ENCODE measurements at regions not wholly inside any gene's neighbourhood (a gene's known extent, or its start where the extent isn't known, plus 50 kb on each side); places are given as distances from the start of the nearest gene placed in this dataset.

- H4K20me1 ChIP-seq (ENCODE audit: control insufficient read depth, extremely low read depth, insufficient read depth, low read length), result no peaks in the 10 kb centered on the region
- FAIRE-seq, result no peak
- DNase-seq (ENCODE audit: low read depth, low spot score), result no peak
- H3K9me1 ChIP-seq (ENCODE audit: control insufficient read depth, extremely low read depth, insufficient read depth, low read length), result no peaks in the 10 kb centered on the region
- H3K27ac ChIP-seq (ENCODE audit: control insufficient read depth, insufficient read depth, low read length), result no peak overlapping the region
- H3K27me3 ChIP-seq (ENCODE audit: control insufficient read depth, extremely low read depth, insufficient read depth, low read length), result no peaks in the 10 kb centered on the region
- H3K9me3 ChIP-seq (ENCODE audit: control insufficient read depth, low read depth, low read length), result no peaks in the 10 kb centered on the region
- H3K36me3 ChIP-seq (ENCODE audit: control insufficient read depth in 2 of 2, extremely low read depth in 1 of 2, insufficient read depth in 2 of 2, low read length in 2 of 2), result no peaks in the 10 kb centered on the region
- no peak overlapping the region for H2AFZ ChIP-seq (ENCODE audit: control insufficient read depth, low read length)
- no peaks in the 10 kb centered on the region for H3K4me1 ChIP-seq (ENCODE audit: control insufficient read depth, extremely low read depth, insufficient read depth, low read length)
- H3K9ac ChIP-seq (ENCODE audit: control insufficient read depth, extremely low read depth, insufficient read depth, low read length), result no peak overlapping the region
- dilution Hi-C loops (cut with MboI; ENCODE audit: extremely low pct_ligation_motif_present, low sequenced_read_pairs), result no loop called here
- no peak overlapping the region for H3K4me2 ChIP-seq (ENCODE audit: control insufficient read depth, extremely low read depth, insufficient read depth, low read depth, low read length)
- no peaks in the 10 kb centered on the region for H3K79me2 ChIP-seq (ENCODE audit: control insufficient read depth, insufficient read depth, low read length)
- H3K4me3 ChIP-seq (ENCODE audit: control insufficient read depth in 2 of 3, extremely low read depth in 1 of 3, insufficient read depth in 2 of 3, low read depth in 1 of 3, low read length in 3 of 3), result no peak overlapping the region
- TF ChIP-seq CTCF (optimal IDR thresholded peaks at IDR 0.05 in 1 of 3, IDR thresholded peaks at IDR 0.05 in 1 of 3, conservative IDR thresholded peaks at IDR 0.05 in 1 of 3; ENCODE audit: extremely low read depth in 1 of 3, insufficient read depth in 2 of 3, low read length in 3 of 3) (no peak), EZH2 (IDR thresholded peaks at IDR 0.05; ENCODE audit: low read length) (no peak)
Measured at GRCh38 chr12:116474331-116474730, 84.8 kb upstream of the MAP1LC3B2 start.

DNA sequence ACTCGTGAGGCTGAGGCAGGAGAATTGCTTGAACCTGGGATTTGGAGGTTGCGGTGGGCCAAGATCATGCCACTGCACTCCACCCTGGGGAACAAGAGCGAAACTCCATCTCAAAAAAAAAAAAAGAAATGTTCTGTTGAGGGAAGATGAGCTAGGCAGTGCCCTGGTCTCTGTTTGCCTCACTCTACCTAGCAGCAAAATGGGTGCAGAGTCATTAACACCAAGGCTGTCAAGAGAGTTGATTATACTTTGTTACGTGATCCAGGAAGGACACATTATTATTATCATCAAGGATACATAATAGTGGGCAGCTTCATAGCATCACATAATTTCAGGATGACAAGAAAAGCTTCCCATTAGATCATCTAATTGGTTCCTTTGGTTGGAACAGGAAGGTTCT, 84.3 kb upstream of the MAP1LC3B2 start:
- Histone ChIP-seq H3K9me3 (ENCODE audit: control insufficient read depth, low read depth, low read length) (no peaks in the 10 kb centered on the region), H3K4me3 (ENCODE audit: control insufficient read depth in 2 of 3, extremely low read depth in 1 of 3, insufficient read depth in 2 of 3, low read depth in 1 of 3, low read length in 3 of 3) (no peak overlapping the region), H3K9me1 (ENCODE audit: control insufficient read depth, extremely low read depth, insufficient read depth, low read length) (no peaks in the 10 kb centered on the region), H4K20me1 (ENCODE audit: control insufficient read depth, extremely low read depth, insufficient read depth, low read length) (no peaks in the 10 kb centered on the region), H3K27ac (ENCODE audit: control insufficient read depth, insufficient read depth, low read length) (no peak overlapping the region), H3K27me3 (ENCODE audit: control insufficient read depth, extremely low read depth, insufficient read depth, low read length) (no peaks in the 10 kb centered on the region), H3K4me1 (ENCODE audit: control insufficient read depth, extremely low read depth, insufficient read depth, low read length) (no peaks in the 10 kb centered on the region), H3K79me2 (ENCODE audit: control insufficient read depth, insufficient read depth, low read length) (no peaks in the 10 kb centered on the region), H3K4me2 (ENCODE audit: control insufficient read depth, extremely low read depth, insufficient read depth, low read depth, low read length) (no peak overlapping the region), H3K9ac (ENCODE audit: control insufficient read depth, extremely low read depth, insufficient read depth, low read length) (no peak overlapping the region), H3K36me3 (ENCODE audit: control insufficient read depth in 2 of 2, extremely low read depth in 1 of 2, insufficient read depth in 2 of 2, low read length in 2 of 2) (no peaks in the 10 kb centered on the region), H2AFZ (ENCODE audit: control insufficient read depth, low read length) (no peak overlapping the region)
- dilution Hi-C loops (cut with MboI; ENCODE audit: extremely low pct_ligation_motif_present, low sequenced_read_pairs), result no loop called here
- no peak for DNase-seq (ENCODE audit: low read depth, low spot score)
- TF ChIP-seq CTCF (optimal IDR thresholded peaks at IDR 0.05 in 1 of 3, IDR thresholded peaks at IDR 0.05 in 1 of 3, conservative IDR thresholded peaks at IDR 0.05 in 1 of 3; ENCODE audit: extremely low read depth in 1 of 3, insufficient read depth in 2 of 3, low read length in 3 of 3) (no peak), EZH2 (IDR thresholded peaks at IDR 0.05; ENCODE audit: low read length) (no peak)
- no peak for FAIRE-seq
